OCI-LY3 (cell line): ENCODE measurements at regions not wholly inside any gene's neighbourhood (a gene's known extent, or its start where the extent isn't known, plus 50 kb on each side); places are given as distances from the start of the nearest gene placed in this dataset.

Experiments
- H2AFZ ChIP-seq: fragments of 200-600, 300-600 bp; shearing (Covaris generic); 2 replicates; pipeline ENCODE4 v1.6.0; 2014; ENCODE audit warnings: antibody characterized with exemption, low read depth, low read length
- H3K27ac ChIP-seq: fragments of 200-600, 300-600 bp; sonication (generic); 2 replicates; pipeline ENCODE4 v1.5.1; 2014; ENCODE audit warnings: mild to moderate bottlenecking, low read length, moderate library complexity, mixed read lengths
- H3K27me3 ChIP-seq: fragments of 200-600, 300-600 bp; sonication (generic); 2 replicates; pipeline ENCODE4 v1.6.1; 2014; ENCODE audit warnings: low read depth, low read length, mixed read lengths
- H3K36me3 ChIP-seq: fragments of 200-600, 300-600 bp; sonication (generic); replicated peaks from 2 replicates; pipeline ENCODE3; 2014; ENCODE audit warnings: low read depth, low read length, mixed read lengths
- H3K4me1 ChIP-seq: fragments of 300-600, 200-600 bp; sonication (generic); 2 replicates; pipeline ENCODE4 v1.6.1; 2014; ENCODE audit warnings: low read length, mixed read lengths
- H3K4me2 ChIP-seq: fragments of 200-600, 300-600 bp; sonication (generic); 2 replicates; pipeline ENCODE4 v1.6.1; 2014; ENCODE audit warnings: low read length, mixed read lengths
- H3K4me3 ChIP-seq: fragments of 300-600, 200-600 bp; sonication (generic); 2 replicates; pipeline ENCODE4 v1.5.1; 2014; ENCODE audit warnings: antibody characterized with exemption, mild to moderate bottlenecking, low read length, moderate library complexity
- H3K79me2 ChIP-seq: fragments of 300-600, 200-600 bp; shearing (Covaris generic); 2 replicates; pipeline ENCODE4 v1.6.1; 2014; ENCODE audit warnings: mild to moderate bottlenecking, low read length, mixed read lengths
- H3K9ac ChIP-seq: fragments of 300-600, 200-600 bp; shearing (Covaris generic); 2 replicates; pipeline ENCODE4 v1.6.0; 2014; ENCODE audit warnings: mild to moderate bottlenecking, low read length, moderate library complexity
- H3K9me3 ChIP-seq: fragments of 200-600, 300-600 bp; shearing (Covaris generic); 2 replicates; pipeline ENCODE4 v1.6.1; 2014; ENCODE audit warnings: low read length, mixed read lengths; ENCODE audit not compliant: insufficient read depth
- H4K20me1 ChIP-seq: fragments of 200-600, 300-600 bp; sonication (generic); 2 replicates; pipeline ENCODE4 v1.6.1; 2016; ENCODE audit warnings: low read length, mixed read lengths; ENCODE audit not compliant: insufficient read depth
- EZH2phosphoT487 ChIP-seq: fragments of 200-600 bp; shearing (Covaris generic); IDR thresholded peaks from 2 replicates; pipeline ENCODE4 v1.6.1; 2018; ENCODE audit warnings: antibody characterized with exemption, mixed run types, low read depth
- TF ChIP-seq, protein P1 (sequence below): fragments of 200-600, 300-600 bp; sonication (generic); IDR thresholded peaks from 2 replicates; pipeline ENCODE4 v1.5.1; 2014; ENCODE audit warnings: antibody characterized with exemption, low read length, low read depth

DNA sequence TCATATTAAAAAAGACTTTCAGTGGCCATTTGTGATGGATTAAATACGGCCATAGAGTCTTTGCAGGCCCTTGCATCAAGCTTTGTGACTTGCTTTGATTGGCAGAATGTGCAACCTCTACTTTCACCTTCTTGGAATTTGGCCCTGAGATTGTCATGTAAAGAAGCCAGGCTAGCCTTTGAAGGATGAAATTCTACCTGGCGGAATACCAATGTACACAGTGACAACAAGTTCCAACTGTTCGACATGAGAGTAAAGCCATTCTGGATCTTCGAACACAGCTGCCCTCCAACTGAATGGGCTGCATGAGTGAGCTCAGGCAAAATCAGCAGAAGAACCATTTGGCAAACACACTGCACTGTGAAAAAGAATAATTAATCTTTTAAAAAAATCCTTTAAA, 321.3 kb downstream of the PHF14 start:
- no peaks in the 10 kb centered on the region for H4K20me1 ChIP-seq
- no peak for TF ChIP-seq EZH2phosphoT487
- TF ChIP-seq, protein P1, sequence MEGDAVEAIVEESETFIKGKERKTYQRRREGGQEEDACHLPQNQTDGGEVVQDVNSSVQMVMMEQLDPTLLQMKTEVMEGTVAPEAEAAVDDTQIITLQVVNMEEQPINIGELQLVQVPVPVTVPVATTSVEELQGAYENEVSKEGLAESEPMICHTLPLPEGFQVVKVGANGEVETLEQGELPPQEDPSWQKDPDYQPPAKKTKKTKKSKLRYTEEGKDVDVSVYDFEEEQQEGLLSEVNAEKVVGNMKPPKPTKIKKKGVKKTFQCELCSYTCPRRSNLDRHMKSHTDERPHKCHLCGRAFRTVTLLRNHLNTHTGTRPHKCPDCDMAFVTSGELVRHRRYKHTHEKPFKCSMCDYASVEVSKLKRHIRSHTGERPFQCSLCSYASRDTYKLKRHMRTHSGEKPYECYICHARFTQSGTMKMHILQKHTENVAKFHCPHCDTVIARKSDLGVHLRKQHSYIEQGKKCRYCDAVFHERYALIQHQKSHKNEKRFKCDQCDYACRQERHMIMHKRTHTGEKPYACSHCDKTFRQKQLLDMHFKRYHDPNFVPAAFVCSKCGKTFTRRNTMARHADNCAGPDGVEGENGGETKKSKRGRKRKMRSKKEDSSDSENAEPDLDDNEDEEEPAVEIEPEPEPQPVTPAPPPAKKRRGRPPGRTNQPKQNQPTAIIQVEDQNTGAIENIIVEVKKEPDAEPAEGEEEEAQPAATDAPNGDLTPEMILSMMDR: no peak
- H3K4me3 ChIP-seq: no peak overlapping the region
- no peak overlapping the region for H2AFZ ChIP-seq
- H3K36me3 ChIP-seq: no peaks in the 10 kb centered on the region
- no peaks in the 10 kb centered on the region for H3K9me3 ChIP-seq
- H3K4me2 ChIP-seq: no peak overlapping the region
- H3K79me2 ChIP-seq: no peaks in the 10 kb centered on the region
- no peak overlapping the region for H3K9ac ChIP-seq
- H3K4me1 ChIP-seq: no peaks in the 10 kb centered on the region
- no peaks in the 10 kb centered on the region for H3K27me3 ChIP-seq
- H3K27ac ChIP-seq: no peak overlapping the region

DNA sequence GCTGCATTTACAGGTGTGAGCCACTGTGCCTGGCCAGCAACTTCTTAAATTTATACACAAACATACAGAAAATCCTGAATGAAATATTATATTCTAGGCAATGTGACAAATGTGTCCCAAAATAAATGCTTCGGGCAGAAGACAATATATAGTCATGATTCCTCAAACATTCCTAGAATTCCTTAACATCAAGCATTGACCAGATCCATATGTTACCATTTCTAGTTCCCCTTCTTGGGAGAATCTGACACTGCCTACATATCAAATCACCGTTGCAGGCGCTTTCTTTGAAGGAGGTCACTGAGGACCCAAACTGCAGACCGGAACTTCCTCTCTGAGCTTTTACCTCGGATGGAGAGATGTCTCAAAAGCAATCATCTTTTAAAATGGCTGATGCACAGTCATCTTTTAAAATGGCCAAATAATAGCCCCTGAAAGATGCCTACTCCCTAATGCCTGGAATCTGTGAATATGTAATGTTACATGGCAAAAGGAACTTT, 323.5 kb downstream of the PHF14 start:
- no peak overlapping the region for H2AFZ ChIP-seq
- H3K27ac ChIP-seq: no peak overlapping the region
- H3K9ac ChIP-seq: no peak overlapping the region
- H3K27me3 ChIP-seq: no peaks in the 10 kb centered on the region
- no peaks in the 10 kb centered on the region for H3K9me3 ChIP-seq
- H4K20me1 ChIP-seq: no peaks in the 10 kb centered on the region
- H3K4me2 ChIP-seq: no peak overlapping the region
- H3K4me1 ChIP-seq: no peaks in the 10 kb centered on the region
- no peak overlapping the region for H3K4me3 ChIP-seq
- no peaks in the 10 kb centered on the region for H3K79me2 ChIP-seq
- TF ChIP-seq, protein P1: no peak
- no peak for TF ChIP-seq EZH2phosphoT487
- H3K36me3 ChIP-seq: no peaks in the 10 kb centered on the region

DNA sequence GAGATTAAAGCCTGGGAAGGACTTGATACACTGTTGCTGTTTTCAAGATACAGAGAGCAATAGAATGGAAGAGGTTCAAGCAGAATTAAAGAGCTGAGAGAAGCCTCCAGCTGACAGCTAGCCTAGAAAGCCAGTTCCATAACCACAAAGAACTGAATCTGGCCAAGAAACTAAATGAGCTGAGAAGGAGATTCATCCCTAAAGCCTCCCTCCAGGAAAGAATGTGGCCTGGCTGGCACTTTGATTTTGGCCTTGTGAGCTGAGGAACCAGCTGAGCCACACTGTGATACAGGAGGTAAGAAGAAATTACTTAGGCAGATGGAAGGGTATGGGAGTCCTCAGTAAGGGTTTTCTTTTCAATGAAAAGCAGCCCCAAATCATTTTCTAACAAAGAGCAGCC, 324.1 kb downstream of the PHF14 start:
- Histone ChIP-seq H3K36me3 (no peaks in the 10 kb centered on the region), H3K4me3 (no peak overlapping the region), H3K4me2 (no peak overlapping the region)

DNA sequence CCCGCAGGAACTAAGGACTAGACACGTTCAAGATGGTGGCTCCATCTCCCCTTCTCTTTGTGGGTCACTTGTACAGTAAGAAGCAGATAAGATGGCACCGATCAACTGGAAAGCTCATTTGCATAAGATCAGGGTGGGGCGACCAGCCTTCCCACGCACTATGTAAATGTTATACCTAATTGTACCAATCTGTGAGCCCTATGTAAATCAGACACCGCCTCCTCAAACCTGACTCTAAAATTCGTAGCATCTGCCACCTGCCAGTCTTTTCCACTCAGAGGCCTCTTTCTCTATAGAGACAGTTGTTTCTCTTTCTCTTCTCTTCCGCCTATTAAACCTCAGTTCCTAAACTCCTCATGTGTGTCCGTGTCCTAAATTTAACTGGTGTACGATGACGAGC, 324.5 kb downstream of the PHF14 start:
- no peak overlapping the region for H3K4me2 ChIP-seq

More for the DNA sequence above, 324.1 kb downstream of the PHF14 start:
- Histone ChIP-seq H2AFZ (no peak overlapping the region), H3K27ac (no peak overlapping the region), H3K4me1 (no peaks in the 10 kb centered on the region), H4K20me1 (no peaks in the 10 kb centered on the region), H3K9me3 (no peaks in the 10 kb centered on the region), H3K9ac (no peak overlapping the region), H3K27me3 (no peaks in the 10 kb centered on the region), H3K79me2 (no peaks in the 10 kb centered on the region)
- TF ChIP-seq EZH2phosphoT487: no peak
- TF ChIP-seq, protein P1: no peak

More for the DNA sequence above, 324.5 kb downstream of the PHF14 start:
- no peak for TF ChIP-seq EZH2phosphoT487
- TF ChIP-seq, protein P1: no peak
- no peak overlapping the region for H3K4me3 ChIP-seq
- no peak overlapping the region for H3K9ac ChIP-seq
- H3K27me3 ChIP-seq: no peaks in the 10 kb centered on the region
- no peaks in the 10 kb centered on the region for H3K79me2 ChIP-seq
- no peaks in the 10 kb centered on the region for H3K4me1 ChIP-seq
- H2AFZ ChIP-seq: no peak overlapping the region
- no peaks in the 10 kb centered on the region for H3K36me3 ChIP-seq
- H3K9me3 ChIP-seq: no peaks in the 10 kb centered on the region
- no peak overlapping the region for H3K27ac ChIP-seq
- no peaks in the 10 kb centered on the region for H4K20me1 ChIP-seq
